Hypothalamus (tissue), 51 donors: ENCODE measurements at regions not wholly inside any gene's neighbourhood (a gene's known extent, or its start where the extent isn't known, plus 50 kb on each side); places are given as distances from the start of the nearest gene placed in this dataset.
A peak's percentile ranks its signal among the peaks of the same experiment; 100 is the strongest.
"Not testable (repeated sequence)": the region's sequence is repeated elsewhere in the genome, so short reads cannot be mapped to it uniquely, and the experiment has no call there.

Experiments used
- DNase-seq, 51 donors: peaks; one replicate each; lab custom pipeline; 2025; lab: John Stamatoyannopoulos, UW

GRCh38 chr5:163336074-163336473 lies 101.3 kb upstream of the CCNG1 start:
- not testable (repeated sequence) for DNase-seq

- DNase-seq, result no peak
Observed at GRCh38 chr5:163339148-163339547, 98.2 kb upstream of the CCNG1 start.

GRCh38 chr5:163340378-163340777 lies 97.0 kb upstream of the CCNG1 start:
- DNase-seq, result not testable (repeated sequence)

- no peak for DNase-seq
Observed at GRCh38 chr5:163342306-163342705, 95.1 kb upstream of the CCNG1 start.

GRCh38 chr5:163345216-163345615 lies 92.2 kb upstream of the CCNG1 start:
- no peak for DNase-seq

- DNase-seq, result peak in 36 of 51 donors; percentile 0 to 73 (median 22)
Observed at GRCh38 chr5:163347671-163348070, 89.7 kb upstream of the CCNG1 start.

GRCh38 chr5:163350083-163350482 lies 87.3 kb upstream of the CCNG1 start:
- DNase-seq, result no peak

GRCh38 chr5:163352531-163352930 lies 84.9 kb upstream of the CCNG1 start:
- DNase-seq, result no peak

GRCh38 chr5:163355811-163356210 lies 81.6 kb upstream of the CCNG1 start:
- not testable (repeated sequence) for DNase-seq

- no peak for DNase-seq
Observed at GRCh38 chr5:163357636-163358035, 79.8 kb upstream of the CCNG1 start.

- no peak for DNase-seq
Observed at GRCh38 chr5:163360656-163361055, 76.7 kb upstream of the CCNG1 start.

GRCh38 chr5:163361450-163361849 lies 75.9 kb upstream of the CCNG1 start:
- no peak for DNase-seq

- DNase-seq, result no peak
Observed at GRCh38 chr5:163362840-163363371, 74.5 kb upstream of the CCNG1 start.

GRCh38 chr5:163363389-163363788 lies 74.0 kb upstream of the CCNG1 start:
- DNase-seq, result no peak

- DNase-seq, result no peak
Observed at GRCh38 chr5:163366757-163367156, 70.6 kb upstream of the CCNG1 start.

GRCh38 chr5:163369776-163370385 lies 67.5 kb upstream of the CCNG1 start:
- no peak for DNase-seq

GRCh38 chr5:163373436-163374084 lies 63.8 kb upstream of the CCNG1 start:
- DNase-seq, result no peak

- DNase-seq, result no peak
Observed at GRCh38 chr5:163377982-163378381, 59.4 kb upstream of the CCNG1 start.

- peak in 1 of 51 donors; percentile 14 for DNase-seq
Observed at GRCh38 chr5:163379298-163380155, 57.9 kb upstream of the CCNG1 start.

GRCh38 chr5:163381832-163382231 lies 55.6 kb upstream of the CCNG1 start:
- DNase-seq, result no peak

GRCh38 chr5:163383754-163384153 lies 53.6 kb upstream of the CCNG1 start:
- DNase-seq, result no peak
